RWPE1 (cell line): ENCODE measurements at regions not wholly inside any gene's neighbourhood (a gene's known extent, or its start where the extent isn't known, plus 50 kb on each side); places are given as distances from the start of the nearest gene placed in this dataset.

Experiments used
- CTCF ChIA-PET: fragments of 350-600 bp; sonication (Branson Sonifier 250); formaldehyde crosslinking; extraction: SDS; loops from one replicate; lab custom pipeline; 2021; lab: Yijun Ruan, JAX
- POLR2A ChIA-PET: fragments of 400-600 bp; formaldehyde crosslinking; extraction: SDS; loops from one replicate; lab custom pipeline; 2020; ENCODE audit warnings: antibody characterized with exemption; ENCODE audit not compliant: low non-redundant PET; lab: Yijun Ruan, JAX
- DNase-seq: peaks from one replicate; pipeline ENCODE4 v3.0.0; 2012; ENCODE audit warnings: low spot score
- H3K27ac ChIP-seq: fragments of 450-650 bp; 2 replicates; pipeline ENCODE4 v1.5.1; 2017
- TF ChIP-seq, protein P1 (sequence below): fragments of 450-650 bp; conservative IDR thresholded peaks from 2 replicates; pipeline ENCODE4 v1.5.1; 2017; ENCODE audit warnings: low read depth, mild to moderate bottlenecking

DNA sequence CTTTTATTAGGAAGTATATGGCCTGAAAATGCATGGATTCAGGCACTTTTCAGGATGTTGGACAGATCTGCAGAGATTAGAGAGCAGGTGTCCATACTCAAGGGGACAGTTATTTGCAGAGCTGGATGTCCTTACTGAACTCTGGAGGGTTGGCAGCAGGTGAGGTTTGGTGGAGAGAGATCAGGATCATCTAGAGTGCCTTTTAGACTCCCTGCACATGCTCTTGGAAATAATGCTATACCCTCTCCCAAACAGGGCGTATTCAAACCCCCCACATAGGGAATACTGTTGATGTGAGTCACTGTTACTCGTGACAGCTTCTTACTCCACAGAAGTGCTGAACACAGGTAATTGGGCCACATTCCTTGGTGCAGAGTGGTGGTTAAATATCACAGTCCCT, 725.7 kb upstream of the SGCG start:
- ChIA-PET POLR2A (no interaction called here), CTCF (no interaction called here)
- DNase-seq = no peak
- TF ChIP-seq, protein P1, sequence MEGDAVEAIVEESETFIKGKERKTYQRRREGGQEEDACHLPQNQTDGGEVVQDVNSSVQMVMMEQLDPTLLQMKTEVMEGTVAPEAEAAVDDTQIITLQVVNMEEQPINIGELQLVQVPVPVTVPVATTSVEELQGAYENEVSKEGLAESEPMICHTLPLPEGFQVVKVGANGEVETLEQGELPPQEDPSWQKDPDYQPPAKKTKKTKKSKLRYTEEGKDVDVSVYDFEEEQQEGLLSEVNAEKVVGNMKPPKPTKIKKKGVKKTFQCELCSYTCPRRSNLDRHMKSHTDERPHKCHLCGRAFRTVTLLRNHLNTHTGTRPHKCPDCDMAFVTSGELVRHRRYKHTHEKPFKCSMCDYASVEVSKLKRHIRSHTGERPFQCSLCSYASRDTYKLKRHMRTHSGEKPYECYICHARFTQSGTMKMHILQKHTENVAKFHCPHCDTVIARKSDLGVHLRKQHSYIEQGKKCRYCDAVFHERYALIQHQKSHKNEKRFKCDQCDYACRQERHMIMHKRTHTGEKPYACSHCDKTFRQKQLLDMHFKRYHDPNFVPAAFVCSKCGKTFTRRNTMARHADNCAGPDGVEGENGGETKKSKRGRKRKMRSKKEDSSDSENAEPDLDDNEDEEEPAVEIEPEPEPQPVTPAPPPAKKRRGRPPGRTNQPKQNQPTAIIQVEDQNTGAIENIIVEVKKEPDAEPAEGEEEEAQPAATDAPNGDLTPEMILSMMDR = no peak
- H3K27ac ChIP-seq = no peak overlapping the region

GRCh38 chr13:22461854-22462490, 718.8 kb upstream of the SGCG start:
- CTCF ChIA-PET = interaction anchor here (0.6 kb wide), 1 partner anchor 296 kb away, joined by 3 read pairs; no protein-coding TSS in a partner anchor
- POLR2A ChIA-PET = no interaction called here
- no peak for DNase-seq

GRCh38 chr13:22463089-22463488, 717.7 kb upstream of the SGCG start:
- CTCF ChIA-PET = no interaction called here
- TF ChIP-seq, protein P1 = no peak
- no peak overlapping the region for H3K27ac ChIP-seq
- POLR2A ChIA-PET = no interaction called here
- no peak for DNase-seq

More at GRCh38 chr13:22461854-22462490, 718.8 kb upstream of the SGCG start:
- H3K27ac ChIP-seq = no peak overlapping the region
- TF ChIP-seq, protein P1 = no peak

GRCh38 chr13:22468045-22468444, 712.7 kb upstream of the SGCG start:
- CTCF ChIA-PET = no interaction called here
- POLR2A ChIA-PET = no interaction called here

GRCh38 chr13:22468824-22469223, 712.0 kb upstream of the SGCG start:
- no peak for DNase-seq
- TF ChIP-seq, protein P1 = no peak
- ChIA-PET POLR2A (no interaction called here), CTCF (no interaction called here)
- no peak overlapping the region for H3K27ac ChIP-seq

More at GRCh38 chr13:22468045-22468444, 712.7 kb upstream of the SGCG start:
- DNase-seq = no peak
- H3K27ac ChIP-seq = no peak overlapping the region
- TF ChIP-seq, protein P1 = no peak

GRCh38 chr13:22469452-22469851, 711.3 kb upstream of the SGCG start:
- no peak for DNase-seq
- ChIA-PET POLR2A (no interaction called here), CTCF (no interaction called here)
- TF ChIP-seq, protein P1 = no peak
- no peak overlapping the region for H3K27ac ChIP-seq
